GM12892 (cell line): ENCODE measurements at regions not wholly inside any gene's neighbourhood (a gene's known extent, or its start where the extent isn't known, plus 50 kb on each side); places are given as distances from the start of the nearest gene placed in this dataset.

Experiments used
- POLR2A ChIP-seq: IDR thresholded peaks from 2 replicates; pipeline ENCODE4 v1.6.1; 2011; ENCODE audit warnings: low read depth, low read length, control low read depth
- POLR2AphosphoS5 ChIP-seq: IDR thresholded peaks from 2 replicates; pipeline ENCODE4 v1.6.1; 2011; ENCODE audit warnings: low read depth, low read length, control low read depth
- TAF1 ChIP-seq: IDR thresholded peaks from 2 replicates; pipeline ENCODE4 v1.6.1; 2011; ENCODE audit warnings: low read depth, mild to moderate bottlenecking, control low read depth, low read length, borderline replicate concordance

DNA sequence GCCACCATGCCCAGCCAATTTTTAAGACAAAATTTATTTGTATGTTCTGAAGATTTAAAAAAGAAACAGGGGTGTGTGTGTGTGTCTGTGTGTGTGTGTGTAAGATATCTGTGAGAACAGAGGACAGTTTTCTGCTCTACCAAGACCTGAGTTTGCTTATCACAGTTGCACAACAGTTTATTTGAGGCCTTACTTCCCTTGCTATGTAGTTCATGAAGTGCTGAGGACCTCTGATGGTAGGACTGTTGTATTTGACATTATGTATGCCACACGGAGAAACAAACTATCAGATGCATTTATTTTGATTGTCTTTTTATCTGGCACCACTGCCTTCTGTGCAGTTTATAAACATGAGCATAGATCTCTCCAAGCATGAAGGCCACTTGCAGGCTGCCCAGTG, 355.2 kb downstream of the PBX1 start:
- TF ChIP-seq TAF1 = no peak
- no peak for TF ChIP-seq POLR2AphosphoS5
- no peak for TF ChIP-seq POLR2A
